BE2C (cell line): ENCODE measurements at regions not wholly inside any gene's neighbourhood (a gene's known extent, or its start where the extent isn't known, plus 50 kb on each side); places are given as distances from the start of the nearest gene placed in this dataset.
A peak's percentile ranks its signal among the peaks of the same experiment; 100 is the strongest.

Experiments
- DNase-seq: peaks from one replicate; pipeline ENCODE4 v3.0.0-alpha.2; 2020
- H3K27me3 ChIP-seq: fragments of 250-450 bp; sonication (Bioruptor Pico); 2 replicates; pipeline ENCODE4 v1.5.1; 2020; ENCODE audit warnings: mild to moderate bottlenecking
- H3K36me3 ChIP-seq: fragments of 250-450 bp; sonication (Bioruptor Pico); 2 replicates; pipeline ENCODE4 v1.5.1; 2020; ENCODE audit warnings: mild to moderate bottlenecking
- H3K4me1 ChIP-seq: fragments of 250-450 bp; sonication (Bioruptor Pico); 2 replicates; pipeline ENCODE4 v1.5.1; 2020
- H3K4me3 ChIP-seq: 2 replicates; pipeline ENCODE4 v1.5.1; 2011; ENCODE audit warnings: low read depth, low read length
- H3K9me3 ChIP-seq: fragments of 250-450 bp; sonication (Bioruptor Pico); 2 replicates; pipeline ENCODE4 v1.5.1; 2020
- CTCF ChIP-seq: IDR thresholded peaks from 2 replicates; pipeline ENCODE4 v1.5.1; 2012; ENCODE audit warnings: mild to moderate bottlenecking, low read depth, low read length

- H3K4me3 ChIP-seq, result no peak overlapping the region
- no peaks in the 10 kb centered on the region for H3K36me3 ChIP-seq
- no peaks in the 10 kb centered on the region for H3K9me3 ChIP-seq
- DNase-seq, result no peak
- no peaks in the 10 kb centered on the region for H3K27me3 ChIP-seq
- no peaks in the 10 kb centered on the region for H3K4me1 ChIP-seq
- TF ChIP-seq CTCF, result no peak
Measured at GRCh38 chr2:234565201-234565600, 68.3 kb upstream of the ARL4C start.

- H3K27me3 ChIP-seq, result no peaks in the 10 kb centered on the region
- H3K4me3 ChIP-seq, result no peak overlapping the region
- DNase-seq, result no peak
- no peaks in the 10 kb centered on the region for H3K36me3 ChIP-seq
- H3K9me3 ChIP-seq, result no peaks in the 10 kb centered on the region
- no peaks in the 10 kb centered on the region for H3K4me1 ChIP-seq
- peak; percentile 40 for TF ChIP-seq CTCF
Measured at GRCh38 chr2:234564699-234565098, 67.8 kb upstream of the ARL4C start.

- no peaks in the 10 kb centered on the region for H3K27me3 ChIP-seq
- TF ChIP-seq CTCF, result no peak
- H3K4me3 ChIP-seq, result no peak overlapping the region
- no peaks in the 10 kb centered on the region; the same call in 1 of the 2 replicates for H3K4me1 ChIP-seq
- peaks cover 4% of the 10 kb centered on the region; the same call in 1 of the 2 replicates for H3K9me3 ChIP-seq
- no peaks in the 10 kb centered on the region for H3K36me3 ChIP-seq
- DNase-seq, result no peak
Measured at GRCh38 chr2:234559609-234560008, 62.7 kb upstream of the ARL4C start.

GRCh38 chr2:234558642-234559041 lies 61.8 kb upstream of the ARL4C start:
- DNase-seq, result no peak
- TF ChIP-seq CTCF, result no peak
- Histone ChIP-seq H3K9me3 (peaks cover 4% of the 10 kb centered on the region; the same call in 1 of the 2 replicates), H3K4me3 (no peak overlapping the region), H3K4me1 (no peaks in the 10 kb centered on the region; the same call in 1 of the 2 replicates), H3K27me3 (no peaks in the 10 kb centered on the region), H3K36me3 (no peaks in the 10 kb centered on the region)

- H3K4me3 ChIP-seq, result no peak overlapping the region
- no peak for DNase-seq
- H3K27me3 ChIP-seq, result no peaks in the 10 kb centered on the region
- no peaks in the 10 kb centered on the region; the same call in 1 of the 2 replicates for H3K4me1 ChIP-seq
- no peak for TF ChIP-seq CTCF
- peaks cover 4% of the 10 kb centered on the region; the same call in 1 of the 2 replicates for H3K9me3 ChIP-seq
- no peaks in the 10 kb centered on the region for H3K36me3 ChIP-seq
Measured at GRCh38 chr2:234556848-234557573, 60.1 kb upstream of the ARL4C start.

GRCh38 chr2:234555616-234556249 lies 58.9 kb upstream of the ARL4C start:
- H3K4me3 ChIP-seq, result no peak overlapping the region
- TF ChIP-seq CTCF, result no peak
- no peak for DNase-seq

More at GRCh38 chr2:234555616-234556249, 58.9 kb upstream of the ARL4C start:
- Histone ChIP-seq H3K36me3 (no peaks in the 10 kb centered on the region), H3K4me1 (no peaks in the 10 kb centered on the region; the same call in 1 of the 2 replicates), H3K9me3 (peaks cover 4% of the 10 kb centered on the region; the same call in 1 of the 2 replicates), H3K27me3 (no peaks in the 10 kb centered on the region)
